Liver (tissue), 8 donors: ENCODE measurements at regions not wholly inside any gene's neighbourhood (a gene's known extent, or its start where the extent isn't known, plus 50 kb on each side); places are given as distances from the start of the nearest gene placed in this dataset.
A peak's percentile ranks its signal among the peaks of the same experiment; 100 is the strongest.

Source experiments
- DNase-seq: peaks from one replicate; pipeline ENCODE4 v3.0.0-alpha.2; 2017; ENCODE audit warnings: low spot score
- H3K27ac ChIP-seq, 2 donors: one replicate each; pipeline ENCODE4 v1.7.0; 2013; ENCODE audit warnings: inconsistent platforms in 2 of 2, low read length in 2 of 2, control low read depth in 1 of 2, low read depth in 1 of 2, mild to moderate bottlenecking in 1 of 2
- H3K27me3 ChIP-seq, 4 donors: one replicate each; pipeline versions ENCODE4 v1.6.1 to v1.7.0; 2013; ENCODE audit warnings: low read length in 3 of 4, inconsistent platforms in 1 of 4, mild to moderate bottlenecking in 1 of 4, moderate library complexity in 1 of 4; ENCODE audit not compliant: control insufficient read depth in 4 of 4, insufficient read depth in 4 of 4
- H3K36me3 ChIP-seq, 4 donors: one replicate each; pipeline versions ENCODE4 v1.6.1 to v1.7.0; 2013; ENCODE audit warnings: low read length in 3 of 4, mild to moderate bottlenecking in 3 of 4, low read depth in 1 of 4, moderate library complexity in 1 of 4; ENCODE audit not compliant: control insufficient read depth in 4 of 4, insufficient read depth in 3 of 4
- H3K4me1 ChIP-seq, 4 donors: one replicate each; pipeline versions ENCODE4 v1.6.1 to v1.7.0; 2013; ENCODE audit warnings: low read length in 3 of 4, mild to moderate bottlenecking in 3 of 4, moderate library complexity in 1 of 4; ENCODE audit not compliant: control insufficient read depth in 4 of 4, insufficient read depth in 4 of 4
- H3K4me3 ChIP-seq, 3 donors: one replicate each; pipeline versions ENCODE4 v1.6.1 to v1.7.0; 2013; ENCODE audit warnings: low read length in 3 of 3, control low read depth in 1 of 3, low read depth in 1 of 3, mild to moderate bottlenecking in 1 of 3
- H3K9ac ChIP-seq, 2 donors: one replicate each; pipeline ENCODE4 v1.7.0; 2013; ENCODE audit warnings: low read length in 2 of 2, mild to moderate bottlenecking in 2 of 2, moderate library complexity in 2 of 2, control low read depth in 1 of 2, low read depth in 1 of 2
- H3K9me3 ChIP-seq, 4 donors: one replicate each; pipeline versions ENCODE4 v1.6.1 to v1.7.0; 2013; ENCODE audit warnings: low read length in 3 of 4; ENCODE audit not compliant: control insufficient read depth in 4 of 4
- ATF3 ChIP-seq: IDR thresholded peaks from 2 replicates; pipeline ENCODE4 v1.6.1; 2016; ENCODE audit warnings: antibody characterized with exemption
- CTCF ChIP-seq: fragments of 150-350 bp; IDR thresholded peaks from 2 replicates; pipeline ENCODE4 v1.5.1; 2017; ENCODE audit warnings: improper control_type of control experiment, low read depth, low read length; ENCODE audit not compliant: missing input control
- EGR1 ChIP-seq, 2 donors: IDR thresholded peaks; 2 replicates each; pipeline ENCODE4 v1.6.1; 2016 to 2018; ENCODE audit warnings: antibody characterized with exemption in 2 of 2, low read depth in 2 of 2
- FOXA1 ChIP-seq: IDR thresholded peaks from 2 replicates; pipeline ENCODE4 v1.6.1; 2016; ENCODE audit warnings: antibody characterized with exemption
- FOXA2 ChIP-seq: IDR thresholded peaks from 2 replicates; pipeline ENCODE4 v1.6.1; 2016; ENCODE audit warnings: antibody characterized with exemption
- GABPA ChIP-seq, 2 donors: IDR thresholded peaks in 1 of 2; conservative IDR thresholded peaks in 1 of 2; 2 replicates each; pipeline ENCODE4 v1.6.1; 2016; ENCODE audit warnings: antibody characterized with exemption in 2 of 2, mild to moderate bottlenecking in 1 of 2, moderate library complexity in 1 of 2
- HNF4G ChIP-seq: IDR thresholded peaks from 2 replicates; pipeline ENCODE4 v1.6.1; 2016; ENCODE audit warnings: antibody characterized with exemption
- JUND ChIP-seq, 2 donors: IDR thresholded peaks; 2 replicates each; pipeline ENCODE4 v1.6.1; 2016; ENCODE audit warnings: antibody characterized with exemption in 2 of 2
- MAX ChIP-seq: IDR thresholded peaks from 2 replicates; pipeline ENCODE4 v1.6.1; 2016; ENCODE audit warnings: antibody characterized with exemption
- NR2F2 ChIP-seq: IDR thresholded peaks from 2 replicates; pipeline ENCODE4 v1.6.1; 2016; ENCODE audit warnings: antibody characterized with exemption
- RAD21 ChIP-seq, 2 donors: IDR thresholded peaks; 2 replicates each; pipeline ENCODE4 v1.6.1; 2016; ENCODE audit warnings: antibody characterized with exemption in 2 of 2, mild to moderate bottlenecking in 2 of 2
- REST ChIP-seq: IDR thresholded peaks from 2 replicates; pipeline ENCODE4 v1.6.1; 2016; ENCODE audit warnings: antibody characterized with exemption, mild to moderate bottlenecking
- RXRA ChIP-seq, 2 donors: IDR thresholded peaks; 2 replicates each; pipeline ENCODE4 v1.6.1; 2017 to 2018; ENCODE audit warnings: antibody characterized with exemption in 2 of 2, mild to moderate bottlenecking in 1 of 2
- SP1 ChIP-seq: IDR thresholded peaks from 2 replicates; pipeline ENCODE4 v1.6.1; 2018; ENCODE audit warnings: antibody characterized with exemption, mild to moderate bottlenecking
- TAF1 ChIP-seq: conservative IDR thresholded peaks from 2 replicates; pipeline ENCODE4 v1.6.1; 2016; ENCODE audit warnings: antibody characterized with exemption, mild to moderate bottlenecking
- YY1 ChIP-seq: IDR thresholded peaks from 2 replicates; pipeline ENCODE4 v1.6.1; 2016; ENCODE audit warnings: antibody characterized with exemption, mild to moderate bottlenecking
- ZBTB33 ChIP-seq: IDR thresholded peaks from 2 replicates; pipeline ENCODE4 v1.6.1; 2016; ENCODE audit warnings: antibody characterized with exemption
- WGBS: extraction: QIAGEN DNeasy Blood & Tissue Kit; methylation state at CpG from one replicate; pipeline ENCODE4 v1.1.7; 2013; 5-methylcytosine and 5-hydroxymethylcytosine counted together
- donor health status: healthy.
- donor health status: healthy.
- donor health status: healthy.
- donor health status: healthy.
- donor health status: healthy.

- no peak overlapping the region for H3K27ac ChIP-seq
- H3K4me3 ChIP-seq: peak overlapping the region in 1 of 3 donors; percentile 19
- no peak for TF ChIP-seq CTCF
- no peak for TF ChIP-seq FOXA2
- TF ChIP-seq ZBTB33: no peak
- TF ChIP-seq NR2F2: no peak
- TF ChIP-seq REST: no peak
- TF ChIP-seq SP1: no peak
- TF ChIP-seq JUND (IDR thresholded peaks at IDR 0.05): no peak
- no peak for TF ChIP-seq EGR1 (IDR thresholded peaks at IDR 0.05; ENCODE audit: low read depth in 2 of 2)
- TF ChIP-seq GABPA (IDR thresholded peaks at IDR 0.05 in 1 of 2, conservative IDR thresholded peaks at IDR 0.05 in 1 of 2): no peak
- TF ChIP-seq RAD21 (IDR thresholded peaks at IDR 0.05): no peak
- no peak for TF ChIP-seq ATF3
- no peak for TF ChIP-seq HNF4G
- TF ChIP-seq RXRA (IDR thresholded peaks at IDR 0.05): no peak
- no peak for TF ChIP-seq FOXA1
- 25% methylated on average over 5 of the region's 5 CpGs for WGBS
- no peak for DNase-seq
- H3K9ac ChIP-seq: no peak overlapping the region
- peaks cover 0 to 3% (median 0%) of the 10 kb centered on the region in 4 donors for H3K4me1 ChIP-seq
- H3K9me3 ChIP-seq: no peaks in the 10 kb centered on the region
- no peaks in the 10 kb centered on the region for H3K27me3 ChIP-seq
- no peaks in the 10 kb centered on the region for H3K36me3 ChIP-seq
These were observed 124.3 kb upstream of the SLC39A10 start for GRCh38 chr2:195532628-195533271.

- Histone ChIP-seq H3K27me3 (no peaks in the 10 kb centered on the region), H3K9ac (no peak overlapping the region), H3K36me3 (no peaks in the 10 kb centered on the region), H3K27ac (no peak overlapping the region), H3K4me1 (peaks cover 0 to 3% (median 0%) of the 10 kb centered on the region in 4 donors), H3K9me3 (no peaks in the 10 kb centered on the region), H3K4me3 (no peak overlapping the region)
- TF ChIP-seq YY1: no peak
- no peak for TF ChIP-seq ATF3
- no peak for TF ChIP-seq RAD21 (IDR thresholded peaks at IDR 0.05)
- TF ChIP-seq HNF4G: no peak
- no peak for TF ChIP-seq TAF1
- no peak for TF ChIP-seq JUND (IDR thresholded peaks at IDR 0.05)
- TF ChIP-seq ZBTB33: no peak
- no peak for TF ChIP-seq SP1
- TF ChIP-seq FOXA2: no peak
- TF ChIP-seq FOXA1: no peak
- TF ChIP-seq MAX: no peak
- no peak for TF ChIP-seq CTCF
- TF ChIP-seq RXRA (IDR thresholded peaks at IDR 0.05): no peak
- TF ChIP-seq GABPA (IDR thresholded peaks at IDR 0.05 in 1 of 2, conservative IDR thresholded peaks at IDR 0.05 in 1 of 2): no peak
- DNase-seq: no peak
- 81% methylated on average over 1 of the region's 1 CpG for WGBS
These were observed 124.8 kb upstream of the SLC39A10 start for GRCh38 chr2:195532255-195532627.
